ENCODE measurements at regions not wholly inside any gene's neighbourhood (a gene's known extent, or its start where the extent isn't known, plus 50 kb on each side); places are given as distances from the start of the nearest gene placed in this dataset.

DNA sequence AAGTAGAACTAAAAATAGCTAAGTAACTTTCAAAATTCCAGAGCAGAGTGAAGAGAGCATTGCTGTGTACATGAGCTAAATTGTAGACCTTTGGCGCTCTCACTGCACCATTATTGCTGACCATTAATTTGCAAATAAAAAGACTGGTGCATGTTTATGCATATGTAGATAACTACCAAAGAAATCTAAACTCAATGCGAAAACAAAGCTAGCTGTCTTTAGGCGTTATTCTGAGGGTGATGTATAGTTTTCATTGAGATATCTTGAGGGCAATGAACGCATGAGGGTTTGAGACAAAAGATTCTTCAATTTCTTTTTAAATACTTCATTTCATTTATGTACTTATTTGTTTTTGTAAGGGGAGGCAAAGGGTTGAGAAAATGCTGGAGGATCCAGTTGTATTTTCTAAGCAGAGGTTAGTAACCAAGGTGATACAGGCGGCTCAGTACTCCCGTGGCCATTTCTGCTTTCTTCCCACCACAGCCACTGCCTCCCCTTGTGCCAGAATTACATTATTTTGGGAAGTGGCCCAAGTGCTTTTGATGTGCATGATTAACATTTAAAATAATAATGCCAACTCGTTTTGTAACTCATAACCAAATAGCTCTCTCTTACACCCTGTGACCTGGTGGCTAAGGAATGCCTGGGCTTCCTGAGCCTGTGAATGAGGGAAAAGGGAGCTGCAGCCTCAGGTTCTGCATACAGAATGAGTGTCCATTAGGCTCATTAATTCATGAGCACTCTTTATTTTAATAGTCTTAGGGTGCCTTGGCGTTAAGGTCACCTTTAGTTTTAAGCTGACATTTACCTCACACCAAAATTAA is 797.8 kb upstream of the GYPC start:
- Histone ChIP-seq H2AFZ (ENCODE audit: low read length) (no peak overlapping the region), H3K9me3 (ENCODE audit: low read length) (no peaks in the 10 kb centered on the region), H4K20me1 (ENCODE audit: insufficient read depth, low read length) (no peaks in the 10 kb centered on the region), H3K9ac (ENCODE audit: low read length) (no peak overlapping the region), H3K9me2 (ENCODE audit: low read depth, low read length) (no peaks in the 10 kb centered on the region), H3K27me3 (ENCODE audit: insufficient read depth, low read length) (no peaks in the 10 kb centered on the region), H3K4me3 (ENCODE audit: low read depth, low read length, poor library complexity, severe bottlenecking) (no peak overlapping the region), H3F3A (ENCODE audit: insufficient read depth, low read length) (no peaks in the 10 kb centered on the region), H3K36me3 (ENCODE audit: insufficient read depth, low read length) (no peaks in the 10 kb centered on the region), H3K4me1 (ENCODE audit: insufficient read depth, low read length, severe bottlenecking) (no peaks in the 10 kb centered on the region), H3K27ac (ENCODE audit: low read depth, low read length, poor library complexity, severe bottlenecking) (no peak overlapping the region), H3K4me2 (ENCODE audit: low read length) (no peak overlapping the region), H3K79me2 (ENCODE audit: insufficient read depth, low read length) (no peaks in the 10 kb centered on the region)
- no peak for TF ChIP-seq EZH2 (IDR thresholded peaks at IDR 0.05; ENCODE audit: borderline replicate concordance, low read length)
- TF ChIP-seq, protein P1, sequence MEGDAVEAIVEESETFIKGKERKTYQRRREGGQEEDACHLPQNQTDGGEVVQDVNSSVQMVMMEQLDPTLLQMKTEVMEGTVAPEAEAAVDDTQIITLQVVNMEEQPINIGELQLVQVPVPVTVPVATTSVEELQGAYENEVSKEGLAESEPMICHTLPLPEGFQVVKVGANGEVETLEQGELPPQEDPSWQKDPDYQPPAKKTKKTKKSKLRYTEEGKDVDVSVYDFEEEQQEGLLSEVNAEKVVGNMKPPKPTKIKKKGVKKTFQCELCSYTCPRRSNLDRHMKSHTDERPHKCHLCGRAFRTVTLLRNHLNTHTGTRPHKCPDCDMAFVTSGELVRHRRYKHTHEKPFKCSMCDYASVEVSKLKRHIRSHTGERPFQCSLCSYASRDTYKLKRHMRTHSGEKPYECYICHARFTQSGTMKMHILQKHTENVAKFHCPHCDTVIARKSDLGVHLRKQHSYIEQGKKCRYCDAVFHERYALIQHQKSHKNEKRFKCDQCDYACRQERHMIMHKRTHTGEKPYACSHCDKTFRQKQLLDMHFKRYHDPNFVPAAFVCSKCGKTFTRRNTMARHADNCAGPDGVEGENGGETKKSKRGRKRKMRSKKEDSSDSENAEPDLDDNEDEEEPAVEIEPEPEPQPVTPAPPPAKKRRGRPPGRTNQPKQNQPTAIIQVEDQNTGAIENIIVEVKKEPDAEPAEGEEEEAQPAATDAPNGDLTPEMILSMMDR (IDR thresholded peaks at IDR 0.05; ENCODE audit: low read length), result no peak

DNA sequence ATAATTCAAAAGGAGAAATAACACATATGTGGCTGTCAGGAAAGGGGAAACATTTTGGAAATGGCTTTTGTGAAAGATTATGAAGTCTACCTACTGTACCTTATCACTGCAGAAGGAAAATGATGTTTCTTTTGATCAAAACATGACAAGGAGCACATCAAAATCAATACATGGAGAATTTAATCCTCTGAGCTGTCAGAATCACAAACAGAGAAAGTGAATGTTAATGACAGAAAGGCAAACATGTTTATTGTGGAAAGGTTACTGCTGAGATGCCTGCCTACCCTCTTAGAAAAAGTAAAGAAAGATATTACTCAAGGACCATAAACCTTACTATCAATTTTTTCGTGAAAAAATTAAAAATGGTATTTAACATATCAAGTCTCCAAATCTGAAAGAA is 794.5 kb upstream of the GYPC start:
- Histone ChIP-seq H3K9ac (ENCODE audit: low read length) (no peak overlapping the region), H2AFZ (ENCODE audit: low read length) (no peak overlapping the region), H3K36me3 (ENCODE audit: insufficient read depth, low read length) (no peaks in the 10 kb centered on the region), H3K79me2 (ENCODE audit: insufficient read depth, low read length) (no peaks in the 10 kb centered on the region), H3K27ac (ENCODE audit: low read depth, low read length, poor library complexity, severe bottlenecking) (no peak overlapping the region), H3K9me2 (ENCODE audit: low read depth, low read length) (no peaks in the 10 kb centered on the region), H3K4me3 (ENCODE audit: low read depth, low read length, poor library complexity, severe bottlenecking) (no peak overlapping the region), H3F3A (ENCODE audit: insufficient read depth, low read length) (no peaks in the 10 kb centered on the region), H3K4me1 (ENCODE audit: insufficient read depth, low read length, severe bottlenecking) (no peaks in the 10 kb centered on the region), H3K27me3 (ENCODE audit: insufficient read depth, low read length) (no peaks in the 10 kb centered on the region), H3K4me2 (ENCODE audit: low read length) (no peak overlapping the region), H4K20me1 (ENCODE audit: insufficient read depth, low read length) (no peaks in the 10 kb centered on the region), H3K9me3 (ENCODE audit: low read length) (no peaks in the 10 kb centered on the region)
- no peak for TF ChIP-seq EZH2 (IDR thresholded peaks at IDR 0.05; ENCODE audit: borderline replicate concordance, low read length)
- TF ChIP-seq, protein P1 (IDR thresholded peaks at IDR 0.05; ENCODE audit: low read length), result no peak

DNA sequence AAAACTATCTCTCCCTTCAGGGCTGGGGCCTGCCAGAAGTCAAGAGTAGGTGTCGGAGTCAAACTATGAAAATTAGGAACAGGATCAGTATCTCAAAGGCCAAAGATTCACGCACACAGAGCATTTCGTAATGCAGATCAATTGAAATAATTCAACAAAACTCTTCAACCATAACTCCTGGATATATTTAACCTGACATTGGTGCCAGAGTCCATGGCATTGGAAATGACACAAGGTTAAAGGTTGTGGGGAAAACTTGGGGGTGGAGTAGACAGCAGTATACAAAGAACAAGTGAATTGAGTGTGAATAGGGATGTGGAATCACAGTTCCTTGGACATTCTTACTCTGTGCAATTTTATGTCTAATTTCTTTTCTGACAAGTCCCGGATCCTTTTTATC is 788.0 kb upstream of the GYPC start:
- no peaks in the 10 kb centered on the region for H3F3A ChIP-seq (ENCODE audit: insufficient read depth, low read length)
- no peak overlapping the region for H2AFZ ChIP-seq (ENCODE audit: low read length)
- TF ChIP-seq, protein P1 (IDR thresholded peaks at IDR 0.05; ENCODE audit: low read length), result no peak
- no peak for TF ChIP-seq EZH2 (IDR thresholded peaks at IDR 0.05; ENCODE audit: borderline replicate concordance, low read length)
- no peaks in the 10 kb centered on the region for H3K9me2 ChIP-seq (ENCODE audit: low read depth, low read length)
- no peaks in the 10 kb centered on the region for H3K4me1 ChIP-seq (ENCODE audit: insufficient read depth, low read length, severe bottlenecking)
- no peak overlapping the region for H3K4me2 ChIP-seq (ENCODE audit: low read length)
- no peak overlapping the region for H3K27ac ChIP-seq (ENCODE audit: low read depth, low read length, poor library complexity, severe bottlenecking)
- no peaks in the 10 kb centered on the region for H3K36me3 ChIP-seq (ENCODE audit: insufficient read depth, low read length)
- no peaks in the 10 kb centered on the region for H3K79me2 ChIP-seq (ENCODE audit: insufficient read depth, low read length)
- H3K9ac ChIP-seq (ENCODE audit: low read length), result no peak overlapping the region
- no peak overlapping the region for H3K4me3 ChIP-seq (ENCODE audit: low read depth, low read length, poor library complexity, severe bottlenecking)
- no peaks in the 10 kb centered on the region for H3K27me3 ChIP-seq (ENCODE audit: insufficient read depth, low read length)
- no peaks in the 10 kb centered on the region for H3K9me3 ChIP-seq (ENCODE audit: low read length)
- no peaks in the 10 kb centered on the region for H4K20me1 ChIP-seq (ENCODE audit: insufficient read depth, low read length)
